Activated naive CD4-positive, alpha-beta T cell treated with anti-CD3 and anti-CD28 coated beads, Interleukin-2, amount 50 U/mL, for 24 hours (primary cell): ENCODE measurements at regions not wholly inside any gene's neighbourhood (a gene's known extent, or its start where the extent isn't known, plus 50 kb on each side); places are given as distances from the start of the nearest gene placed in this dataset.
"Not testable (repeated sequence)": the region's sequence is repeated elsewhere in the genome, so short reads cannot be mapped to it uniquely, and the experiment has no call there.

Experiments
- H3K27ac Mint-ChIP-seq: one replicate; pipeline ENCODE4 v1.8.0; 2021; ENCODE audit warnings: mild to moderate bottlenecking, mixed read lengths
- H3K27me3 Mint-ChIP-seq: one replicate; pipeline ENCODE4 v1.8.0; 2021; ENCODE audit warnings: mixed read lengths
- H3K36me3 Mint-ChIP-seq: one replicate; pipeline ENCODE4 v1.8.0; 2021; ENCODE audit warnings: mixed read lengths
- H3K4me1 Mint-ChIP-seq: one replicate; pipeline ENCODE4 v1.8.0; 2021; ENCODE audit warnings: mixed read lengths
- H3K4me3 Mint-ChIP-seq: one replicate; pipeline ENCODE4 v1.8.0; 2021; ENCODE audit warnings: mild to moderate bottlenecking, mixed read lengths
- H3K9me3 Mint-ChIP-seq: one replicate; pipeline ENCODE4 v1.8.0; 2021; ENCODE audit warnings: mixed read lengths

- H3K4me1 Mint-ChIP-seq, H3K27ac Mint-ChIP-seq, H3K4me3 Mint-ChIP-seq, H3K36me3 Mint-ChIP-seq: not testable (repeated sequence)
- Mint-ChIP-seq H3K9me3 (peaks cover 18% of the 10 kb centered on the region), H3K27me3 (peaks cover 28% of the 10 kb centered on the region)
These were observed 97.4 kb upstream of the NANOS1 start for GRCh38 chr10:118932154-118932553.

DNA sequence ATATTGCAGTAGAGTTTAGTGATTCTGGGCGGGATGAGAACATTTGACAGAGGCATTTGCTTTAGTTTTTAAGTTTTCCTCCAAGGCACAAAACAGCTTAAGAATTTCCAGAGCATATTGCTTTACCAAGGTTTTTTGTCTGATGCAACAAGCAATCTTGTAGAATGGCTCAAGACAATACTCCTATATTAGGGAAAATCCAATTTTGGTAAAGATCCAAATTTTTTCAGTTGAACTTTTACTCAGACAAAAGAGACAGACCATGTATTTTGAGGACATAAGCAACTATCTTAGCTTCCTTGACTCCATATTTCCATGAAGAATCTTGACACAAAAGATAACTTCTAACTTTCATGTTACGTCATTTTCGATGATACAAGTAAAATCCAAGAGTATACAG is 92.3 kb upstream of the NANOS1 start:
- Mint-ChIP-seq H3K27me3 (peaks cover 30% of the 10 kb centered on the region), H3K9me3 (peaks cover 7% of the 10 kb centered on the region), H3K4me1 (no peaks in the 10 kb centered on the region), H3K36me3 (peaks cover 2% of the 10 kb centered on the region), H3K4me3 (no peak overlapping the region), H3K27ac (no peak overlapping the region)

DNA sequence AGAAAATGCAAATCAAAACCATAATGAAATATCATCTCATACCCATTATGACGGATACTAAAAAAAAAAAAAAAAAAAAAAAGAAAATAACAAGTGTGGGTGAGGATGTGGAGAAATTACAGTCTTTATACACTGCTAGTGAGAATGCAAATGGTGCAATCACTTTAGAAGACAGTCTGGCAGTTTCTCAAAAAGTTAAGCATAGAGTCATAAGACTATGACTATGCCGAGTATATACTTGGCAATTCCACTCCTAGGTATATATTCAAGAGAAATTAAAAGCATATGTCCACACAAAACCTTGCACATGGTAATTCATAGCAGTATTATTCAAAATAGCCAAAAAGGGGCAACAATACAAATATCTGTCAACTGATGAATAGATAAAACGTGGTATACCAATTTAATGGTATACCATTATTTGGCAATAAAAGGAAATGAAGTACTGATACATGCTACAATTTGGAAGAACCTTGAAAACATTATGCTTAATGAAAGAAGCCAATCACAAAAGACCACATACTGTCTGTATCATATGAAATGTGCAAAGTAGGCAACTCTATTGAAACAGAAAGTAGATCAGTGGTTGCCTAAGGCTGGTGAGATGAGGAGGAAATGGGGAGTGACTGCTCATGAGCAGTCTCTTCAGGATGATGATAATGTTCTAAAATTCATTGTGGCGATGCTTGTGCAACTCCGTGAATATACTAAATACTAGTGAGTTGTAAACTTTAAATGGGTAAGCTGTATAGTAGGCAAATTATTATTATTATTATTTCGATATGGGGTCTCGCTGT is 90.1 kb upstream of the NANOS1 start:
- no peaks in the 10 kb centered on the region for H3K4me1 Mint-ChIP-seq
- H3K9me3 Mint-ChIP-seq: peaks cover 7% of the 10 kb centered on the region
- H3K27ac Mint-ChIP-seq: no peak overlapping the region
- H3K27me3 Mint-ChIP-seq: peaks cover 14% of the 10 kb centered on the region
- no peak overlapping the region for H3K4me3 Mint-ChIP-seq
- no peaks in the 10 kb centered on the region for H3K36me3 Mint-ChIP-seq

DNA sequence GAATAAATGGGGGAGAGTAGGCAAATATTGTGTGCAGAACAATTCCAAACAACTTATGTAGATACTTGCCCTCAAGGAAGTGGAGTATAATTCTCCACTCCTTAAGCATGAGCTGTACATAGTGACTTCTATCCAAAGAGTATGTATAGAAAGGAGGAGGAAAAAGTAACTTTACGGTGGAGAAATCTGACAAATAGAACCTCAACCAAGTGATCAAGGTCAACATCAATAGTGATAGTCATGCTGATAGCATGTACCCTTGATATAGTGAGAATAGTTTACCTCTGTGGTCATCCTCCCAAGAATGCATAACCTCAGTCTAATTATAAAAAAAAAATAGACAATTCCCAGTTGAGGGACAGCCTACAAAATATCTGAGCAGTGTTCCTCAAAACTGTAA is 89.1 kb upstream of the NANOS1 start:
- Mint-ChIP-seq H3K36me3 (no peaks in the 10 kb centered on the region), H3K4me3 (no peak overlapping the region), H3K4me1 (no peaks in the 10 kb centered on the region), H3K27ac (no peak overlapping the region), H3K9me3 (peaks cover 7% of the 10 kb centered on the region), H3K27me3 (peaks cover 10% of the 10 kb centered on the region)

- Mint-ChIP-seq H3K9me3 (peaks cover 7% of the 10 kb centered on the region), H3K27me3 (peaks cover 9% of the 10 kb centered on the region), H3K4me3 (no peak overlapping the region), H3K27ac (no peak overlapping the region), H3K36me3 (no peaks in the 10 kb centered on the region), H3K4me1 (no peaks in the 10 kb centered on the region)
These were observed 86.3 kb upstream of the NANOS1 start for GRCh38 chr10:118943253-118943652.

DNA sequence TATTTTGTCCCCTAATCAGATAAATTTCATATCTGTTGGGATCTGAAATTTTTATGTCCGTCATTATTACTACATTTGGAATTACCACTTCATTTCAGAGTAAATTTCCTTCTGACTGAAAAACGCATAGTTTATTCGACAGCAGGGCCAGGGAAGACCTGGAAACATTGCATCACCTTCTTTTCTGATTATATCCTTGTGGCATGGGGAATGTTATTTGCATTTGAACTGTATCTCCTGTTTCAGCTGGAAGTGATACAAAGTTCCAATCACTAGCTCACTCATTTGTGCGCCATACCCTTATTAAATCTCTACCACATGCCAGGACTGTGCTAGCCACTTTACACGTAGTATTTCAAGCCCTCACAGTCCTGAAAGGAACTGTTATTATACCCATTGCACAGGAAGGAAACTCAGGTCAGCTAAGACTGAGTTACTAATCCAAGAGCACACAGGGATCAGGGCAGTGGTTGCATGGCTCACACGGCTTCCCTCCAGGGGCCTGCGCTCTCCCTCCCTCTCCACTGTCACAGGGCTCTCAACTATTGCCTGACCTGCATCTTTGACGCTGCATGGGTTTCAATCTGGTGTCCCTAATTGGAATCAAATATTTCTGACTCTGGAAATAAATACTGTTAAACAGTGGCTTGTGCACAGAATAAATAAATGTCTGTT is 84.4 kb upstream of the NANOS1 start:
- no peak overlapping the region for H3K4me3 Mint-ChIP-seq
- peaks cover 7% of the 10 kb centered on the region for H3K9me3 Mint-ChIP-seq
- H3K27ac Mint-ChIP-seq: no peak overlapping the region
- H3K4me1 Mint-ChIP-seq: no peaks in the 10 kb centered on the region
- peaks cover 12% of the 10 kb centered on the region for H3K27me3 Mint-ChIP-seq
- no peaks in the 10 kb centered on the region for H3K36me3 Mint-ChIP-seq

DNA sequence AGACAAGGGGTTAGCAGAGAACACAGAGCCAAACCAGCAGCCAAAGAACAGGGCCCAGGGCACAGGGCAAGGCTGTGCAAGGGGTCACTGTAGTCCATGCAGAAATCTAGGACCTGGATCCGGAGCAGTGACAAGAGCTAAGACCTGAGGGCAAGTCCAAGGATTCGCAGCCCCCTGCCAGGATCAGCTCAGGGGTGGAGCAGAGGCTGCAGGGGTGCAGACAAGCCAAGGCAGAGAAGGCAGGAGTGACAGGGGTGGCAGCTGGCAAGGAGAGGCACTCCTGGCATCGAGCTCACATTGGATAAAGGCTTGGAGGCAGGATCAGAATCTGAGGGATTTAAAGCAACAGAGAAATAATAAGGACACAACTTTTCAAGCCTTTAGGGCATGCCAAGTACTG is 80.7 kb upstream of the NANOS1 start:
- H3K27me3 Mint-ChIP-seq: peaks cover 14% of the 10 kb centered on the region

DNA sequence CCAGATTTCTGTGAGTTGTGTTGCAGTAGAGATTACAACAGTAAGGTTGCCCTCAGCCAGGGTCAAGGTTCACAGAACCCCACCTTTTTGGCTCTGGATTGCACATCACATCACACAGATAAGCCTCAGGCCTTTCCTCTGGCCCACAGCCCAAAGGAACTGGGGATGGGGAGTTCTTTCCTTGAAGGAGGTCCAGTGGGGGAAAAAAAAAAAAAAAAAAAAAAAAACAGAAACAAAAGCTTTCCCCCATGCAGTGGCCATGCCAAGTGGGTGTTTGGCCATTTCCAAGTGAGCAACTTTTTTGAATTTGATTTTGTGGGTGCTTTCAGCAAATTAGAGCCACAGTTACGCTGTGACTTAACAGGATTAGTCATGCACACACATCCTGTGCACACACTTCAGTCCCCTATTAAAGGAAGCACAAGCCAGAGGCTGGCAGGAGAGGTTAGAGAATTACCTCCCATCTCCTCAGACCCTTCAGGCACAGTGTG is 79.3 kb upstream of the NANOS1 start:
- Mint-ChIP-seq H3K27ac (no peak overlapping the region), H3K9me3 (no peaks in the 10 kb centered on the region), H3K4me1 (no peaks in the 10 kb centered on the region), H3K36me3 (no peaks in the 10 kb centered on the region), H3K27me3 (peaks cover 11% of the 10 kb centered on the region), H3K4me3 (no peak overlapping the region)

More for the DNA sequence above, 80.7 kb upstream of the NANOS1 start:
- Mint-ChIP-seq H3K9me3 (no peaks in the 10 kb centered on the region), H3K27ac (no peak overlapping the region), H3K4me1 (no peaks in the 10 kb centered on the region), H3K4me3 (no peak overlapping the region), H3K36me3 (no peaks in the 10 kb centered on the region)

DNA sequence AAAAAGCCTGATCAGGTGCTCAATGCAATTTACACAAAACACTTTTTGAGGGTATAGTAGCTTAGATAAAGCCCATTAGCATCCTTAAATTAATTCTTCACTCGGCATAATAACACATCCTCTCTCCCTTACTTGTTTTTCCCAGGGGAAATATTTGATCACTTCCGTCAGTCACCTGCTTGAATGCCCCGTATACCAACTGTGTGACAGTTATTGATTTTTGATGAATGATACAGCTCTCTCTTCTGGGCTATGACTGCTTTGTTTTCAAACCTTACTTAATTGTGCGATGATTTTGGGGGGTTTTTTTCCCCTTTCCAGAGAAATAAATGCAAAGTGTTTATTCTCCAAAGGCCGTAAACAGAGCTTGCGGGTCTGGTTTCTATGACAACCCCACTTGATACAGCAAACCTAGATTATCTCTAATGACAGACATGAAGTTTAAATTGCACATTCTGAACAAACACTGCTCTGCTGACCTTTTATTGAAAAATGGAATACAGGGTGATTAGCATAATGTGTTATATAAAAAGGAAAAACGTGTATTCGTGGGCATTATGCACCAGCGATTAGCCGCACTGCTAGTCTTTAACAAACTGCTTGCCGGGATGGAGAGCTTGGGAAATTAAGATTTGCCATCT is 78.4 kb upstream of the NANOS1 start:
- Mint-ChIP-seq H3K9me3 (no peaks in the 10 kb centered on the region), H3K27ac (no peak overlapping the region), H3K4me3 (no peak overlapping the region), H3K36me3 (no peaks in the 10 kb centered on the region), H3K4me1 (no peaks in the 10 kb centered on the region), H3K27me3 (peaks cover 8% of the 10 kb centered on the region)

- H3K27ac Mint-ChIP-seq: no peak overlapping the region
- no peaks in the 10 kb centered on the region for H3K9me3 Mint-ChIP-seq
- no peaks in the 10 kb centered on the region for H3K36me3 Mint-ChIP-seq
- H3K4me3 Mint-ChIP-seq: no peak overlapping the region
- H3K27me3 Mint-ChIP-seq: peaks cover 8% of the 10 kb centered on the region
- H3K4me1 Mint-ChIP-seq: no peaks in the 10 kb centered on the region
These were observed 76.8 kb upstream of the NANOS1 start for GRCh38 chr10:118952493-118953295.

- no peak overlapping the region for H3K27ac Mint-ChIP-seq
- H3K4me1 Mint-ChIP-seq: no peaks in the 10 kb centered on the region
- H3K9me3 Mint-ChIP-seq: no peaks in the 10 kb centered on the region
- no peaks in the 10 kb centered on the region for H3K36me3 Mint-ChIP-seq
- peaks cover 5% of the 10 kb centered on the region for H3K27me3 Mint-ChIP-seq
- H3K4me3 Mint-ChIP-seq: no peak overlapping the region
These were observed 75.7 kb upstream of the NANOS1 start for GRCh38 chr10:118953598-118954393.

DNA sequence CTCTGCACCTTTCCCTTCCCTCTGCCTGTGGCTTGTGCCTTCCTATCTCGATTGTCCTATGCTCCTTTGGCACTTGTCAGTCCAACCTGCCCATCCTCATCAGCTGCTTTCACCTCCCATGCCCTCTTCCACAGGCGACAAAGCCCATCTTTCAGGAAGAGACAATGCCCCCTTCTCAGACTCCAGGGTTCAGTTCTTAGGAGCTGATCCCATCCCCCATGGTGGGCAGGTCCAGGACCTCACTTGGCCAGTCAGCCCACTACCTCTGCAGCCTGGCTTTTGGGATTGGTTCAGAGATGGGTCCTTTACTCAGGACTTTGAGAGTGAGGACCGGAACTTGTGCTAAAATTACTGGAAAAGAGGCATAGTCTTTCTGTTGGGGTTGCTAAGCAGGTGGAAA is 74.0 kb upstream of the NANOS1 start:
- no peak overlapping the region for H3K27ac Mint-ChIP-seq
- H3K4me3 Mint-ChIP-seq: no peak overlapping the region
- no peaks in the 10 kb centered on the region for H3K36me3 Mint-ChIP-seq
- H3K4me1 Mint-ChIP-seq: no peaks in the 10 kb centered on the region
- no peaks in the 10 kb centered on the region for H3K9me3 Mint-ChIP-seq
- peaks cover 5% of the 10 kb centered on the region for H3K27me3 Mint-ChIP-seq

- H3K4me3 Mint-ChIP-seq: no peak overlapping the region
- no peak overlapping the region for H3K27ac Mint-ChIP-seq
- H3K4me1 Mint-ChIP-seq: no peaks in the 10 kb centered on the region
- H3K27me3 Mint-ChIP-seq: peaks cover 5% of the 10 kb centered on the region
- no peaks in the 10 kb centered on the region for H3K36me3 Mint-ChIP-seq
- H3K9me3 Mint-ChIP-seq: no peaks in the 10 kb centered on the region
These were observed 73.3 kb upstream of the NANOS1 start for GRCh38 chr10:118955951-118956801.

DNA sequence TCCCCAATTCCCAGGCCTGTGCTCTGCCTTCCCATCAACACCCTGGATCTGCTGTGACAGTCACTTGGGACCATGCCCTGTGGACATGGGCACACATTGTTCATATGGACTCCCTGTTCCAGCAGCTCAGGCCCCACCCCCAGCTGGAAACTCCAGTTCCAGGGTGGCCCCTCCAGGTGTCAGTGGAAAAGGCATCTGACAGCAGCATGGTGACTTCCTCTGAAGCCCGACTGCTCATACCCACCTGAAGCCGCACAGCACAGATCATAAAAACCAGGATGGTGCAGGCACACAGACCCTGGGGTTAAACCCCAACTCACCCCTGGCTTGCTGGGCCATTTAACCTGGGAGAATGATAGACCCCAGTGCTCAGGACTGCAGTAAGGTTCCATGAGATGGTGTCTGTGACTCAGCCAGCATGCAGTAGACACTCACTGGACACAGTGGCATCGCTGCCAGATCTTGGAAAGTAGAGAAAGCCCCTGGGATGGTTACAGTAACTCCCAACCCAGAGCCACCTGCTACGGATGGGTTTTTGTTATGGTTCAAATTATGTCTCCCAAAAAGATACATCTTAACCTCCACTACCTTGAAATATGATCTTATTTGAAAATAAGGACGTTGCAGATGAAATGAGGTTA is 72.6 kb upstream of the NANOS1 start:
- Mint-ChIP-seq H3K27me3 (peaks cover 5% of the 10 kb centered on the region), H3K36me3 (no peaks in the 10 kb centered on the region), H3K4me1 (no peaks in the 10 kb centered on the region), H3K4me3 (no peak overlapping the region), H3K27ac (no peak overlapping the region), H3K9me3 (no peaks in the 10 kb centered on the region)
